ENCODE measurements at regions not wholly inside any gene's neighbourhood (a gene's known extent, or its start where the extent isn't known, plus 50 kb on each side); places are given as distances from the start of the nearest gene placed in this dataset.

GRCh38 chr6:137751768-137752560, 115.1 kb upstream of the TNFAIP3 start:
- Histone ChIP-seq H3K4me1 (peaks cover 0 to 4% (median 1%) of the 10 kb centered on the region in 4 donors), H3K36me3 (no peaks in the 10 kb centered on the region), H3K27ac (no peak overlapping the region), H3K27me3 (no peaks in the 10 kb centered on the region), H3K9me3 (no peaks in the 10 kb centered on the region), H3K4me3 (no peak overlapping the region)
- TF ChIP-seq POLR2A (IDR thresholded peaks at IDR 0.05) = no peak
- TF ChIP-seq, protein P1, sequence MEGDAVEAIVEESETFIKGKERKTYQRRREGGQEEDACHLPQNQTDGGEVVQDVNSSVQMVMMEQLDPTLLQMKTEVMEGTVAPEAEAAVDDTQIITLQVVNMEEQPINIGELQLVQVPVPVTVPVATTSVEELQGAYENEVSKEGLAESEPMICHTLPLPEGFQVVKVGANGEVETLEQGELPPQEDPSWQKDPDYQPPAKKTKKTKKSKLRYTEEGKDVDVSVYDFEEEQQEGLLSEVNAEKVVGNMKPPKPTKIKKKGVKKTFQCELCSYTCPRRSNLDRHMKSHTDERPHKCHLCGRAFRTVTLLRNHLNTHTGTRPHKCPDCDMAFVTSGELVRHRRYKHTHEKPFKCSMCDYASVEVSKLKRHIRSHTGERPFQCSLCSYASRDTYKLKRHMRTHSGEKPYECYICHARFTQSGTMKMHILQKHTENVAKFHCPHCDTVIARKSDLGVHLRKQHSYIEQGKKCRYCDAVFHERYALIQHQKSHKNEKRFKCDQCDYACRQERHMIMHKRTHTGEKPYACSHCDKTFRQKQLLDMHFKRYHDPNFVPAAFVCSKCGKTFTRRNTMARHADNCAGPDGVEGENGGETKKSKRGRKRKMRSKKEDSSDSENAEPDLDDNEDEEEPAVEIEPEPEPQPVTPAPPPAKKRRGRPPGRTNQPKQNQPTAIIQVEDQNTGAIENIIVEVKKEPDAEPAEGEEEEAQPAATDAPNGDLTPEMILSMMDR (IDR thresholded peaks at IDR 0.05) = no peak
- no peak for TF ChIP-seq POLR2AphosphoS5 (IDR thresholded peaks at IDR 0.05)
- TF ChIP-seq EP300 (IDR thresholded peaks at IDR 0.05) = no peak
- DNase-seq = no peak
- 84 to 89% (median 87%) methylated on average over 8 of the region's 8 CpGs for WGBS, 5 donors
- intact Hi-C loops (cut with DNase I; ENCODE audit: low total_unique reads) = no loop called here

DNA sequence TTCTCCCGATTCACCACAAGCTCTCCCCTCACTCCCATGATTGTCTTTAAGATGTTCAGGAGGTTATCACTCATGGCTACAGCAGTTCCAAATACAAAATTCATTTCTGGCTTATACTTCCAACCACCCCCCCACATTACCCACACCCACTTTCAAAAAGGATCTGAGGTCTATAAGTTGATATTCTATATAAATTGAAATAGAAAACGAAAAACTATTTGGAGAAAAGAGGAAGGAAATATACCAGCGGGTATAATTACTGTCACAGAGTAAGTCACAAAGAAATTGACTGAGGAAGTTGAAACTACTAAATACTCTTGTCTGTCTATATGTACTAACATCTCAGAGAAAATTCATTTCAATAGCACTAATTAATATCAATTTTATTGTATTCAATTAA, 112.7 kb upstream of the TNFAIP3 start:
- intact Hi-C loops (cut with DNase I; ENCODE audit: low total_unique reads) = no loop called here
- Histone ChIP-seq H3K27me3 (no peaks in the 10 kb centered on the region), H3K27ac (no peak overlapping the region), H3K9me3 (no peaks in the 10 kb centered on the region), H3K4me3 (no peak overlapping the region), H3K4me1 (no peaks in the 10 kb centered on the region), H3K36me3 (no peaks in the 10 kb centered on the region)
- 73 to 84% (median 81%) methylated on average over 3 of the region's 3 CpGs for WGBS, 5 donors
- no peak for TF ChIP-seq POLR2AphosphoS5 (IDR thresholded peaks at IDR 0.05)
- no peak for DNase-seq

DNA sequence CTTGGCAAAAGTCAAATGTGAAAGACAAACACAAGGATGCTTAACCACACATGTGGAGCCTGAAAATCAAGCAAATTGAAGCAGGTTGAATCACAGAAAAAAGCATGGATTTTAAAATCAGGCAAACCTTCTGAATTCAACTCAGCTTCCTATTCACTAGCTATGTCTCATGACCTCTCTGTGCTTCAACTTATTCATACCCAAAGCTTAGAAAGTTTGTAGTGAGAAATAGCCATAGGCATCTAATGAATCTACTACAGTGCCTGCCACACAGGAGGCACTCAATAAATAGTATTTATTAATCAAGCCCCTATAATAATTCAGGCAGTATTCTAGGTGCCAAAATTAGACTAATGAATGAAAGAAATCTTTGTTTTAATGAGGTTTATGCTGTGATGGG, 112.2 kb upstream of the TNFAIP3 start:
- Histone ChIP-seq H3K27me3 (no peaks in the 10 kb centered on the region), H3K36me3 (no peaks in the 10 kb centered on the region)
- intact Hi-C loops (cut with DNase I; ENCODE audit: low total_unique reads) = no loop called here

GRCh38 chr6:137755284-137755683, 111.8 kb upstream of the TNFAIP3 start:
- intact Hi-C loops (cut with DNase I; ENCODE audit: low total_unique reads) = no loop called here
- WGBS, 5 donors = 59 to 76% (median 68%) methylated on average over 2 of the region's 2 CpGs
- H3K4me1 ChIP-seq = no peaks in the 10 kb centered on the region
- DNase-seq = no peak
- no peaks in the 10 kb centered on the region for H3K27me3 ChIP-seq
- no peaks in the 10 kb centered on the region for H3K36me3 ChIP-seq
- no peak overlapping the region for H3K4me3 ChIP-seq
- no peak overlapping the region for H3K27ac ChIP-seq
- TF ChIP-seq, protein P1 (IDR thresholded peaks at IDR 0.05) = no peak
- no peak for TF ChIP-seq EP300 (IDR thresholded peaks at IDR 0.05)
- no peak for TF ChIP-seq POLR2AphosphoS5 (IDR thresholded peaks at IDR 0.05)
- no peak for TF ChIP-seq POLR2A (IDR thresholded peaks at IDR 0.05)
- no peaks in the 10 kb centered on the region for H3K9me3 ChIP-seq

More for the DNA sequence above, 112.2 kb upstream of the TNFAIP3 start:
- Histone ChIP-seq H3K4me1 (no peaks in the 10 kb centered on the region), H3K27ac (no peak overlapping the region), H3K4me3 (no peak overlapping the region), H3K9me3 (no peaks in the 10 kb centered on the region)
- no peak for TF ChIP-seq EP300 (IDR thresholded peaks at IDR 0.05)
- no peak for TF ChIP-seq POLR2A (IDR thresholded peaks at IDR 0.05)
- no peak for TF ChIP-seq POLR2AphosphoS5 (IDR thresholded peaks at IDR 0.05)
- TF ChIP-seq, protein P1 (IDR thresholded peaks at IDR 0.05) = no peak
- no peak for DNase-seq

DNA sequence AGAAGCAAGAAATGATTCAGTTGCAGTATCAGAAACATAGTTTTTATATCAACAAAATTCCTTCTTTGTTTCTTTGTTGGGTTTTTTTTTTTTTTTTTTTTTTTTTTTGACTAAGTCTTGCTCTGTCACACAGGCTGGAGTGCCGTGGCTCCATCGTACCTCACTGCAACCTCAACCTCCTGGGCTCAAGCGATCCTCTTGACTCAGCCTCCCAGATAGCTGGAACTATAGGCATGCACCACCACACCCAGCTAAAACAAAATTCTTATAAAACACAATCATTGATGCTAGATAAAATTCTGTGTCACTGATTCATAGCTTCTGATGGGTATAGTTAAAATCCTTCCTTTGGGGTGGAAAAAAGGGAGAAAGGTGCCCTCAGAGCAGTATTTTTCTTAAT, 110.3 kb upstream of the TNFAIP3 start:
- intact Hi-C loops (cut with DNase I; ENCODE audit: low total_unique reads) = no loop called here
- Histone ChIP-seq H3K36me3 (no peaks in the 10 kb centered on the region), H3K4me1 (no peaks in the 10 kb centered on the region), H3K9me3 (no peaks in the 10 kb centered on the region), H3K27ac (no peak overlapping the region), H3K4me3 (no peak overlapping the region), H3K27me3 (no peaks in the 10 kb centered on the region)
- DNase-seq = no peak
- TF ChIP-seq POLR2AphosphoS5 (IDR thresholded peaks at IDR 0.05) (no peak), POLR2A (IDR thresholded peaks at IDR 0.05) (no peak), EP300 (IDR thresholded peaks at IDR 0.05) (no peak)
- TF ChIP-seq, protein P1 (IDR thresholded peaks at IDR 0.05) = no peak
- WGBS, 5 donors = 90 to 98% (median 94%) methylated on average over 3 of the region's 3 CpGs
